Keratinocyte (primary cell): ENCODE measurements at regions not wholly inside any gene's neighbourhood (a gene's known extent, or its start where the extent isn't known, plus 50 kb on each side); places are given as distances from the start of the nearest gene placed in this dataset.

Experiments used
- DNase-seq: peaks from one replicate; pipeline ENCODE4 v3.0.0-alpha.2; 2011; ENCODE audit warnings: low read depth, missing footprints, low spot score
- FAIRE-seq: peaks from 2 replicates; lab custom pipeline; 2011; peaks lifted over from hg19 to GRCh38; lab: Jason Lieb, UNC
- H2AFZ ChIP-seq: 2 replicates; pipeline ENCODE4 v1.6.0; 2012; ENCODE audit warnings: low read length, control low read depth, inconsistent platforms; ENCODE audit not compliant: control insufficient read depth
- H3K27ac ChIP-seq: 2 replicates; pipeline ENCODE4 v1.5.1; 2011; ENCODE audit warnings: low read length; ENCODE audit not compliant: control insufficient read depth, insufficient read depth
- H3K27me3 ChIP-seq: 3 replicates; pipeline ENCODE4 v1.6.0; 2011; ENCODE audit warnings: low read length; ENCODE audit not compliant: control insufficient read depth, insufficient read depth; ENCODE audit errors: extremely low read depth
- H3K36me3 ChIP-seq, 2 experiments: 2 replicates in 1 of 2; 3 replicates in 1 of 2; pipeline ENCODE4 v1.5.1; 2011; ENCODE audit warnings: low read length in 2 of 2, mild to moderate bottlenecking in 1 of 2; ENCODE audit not compliant: control insufficient read depth in 2 of 2, insufficient read depth in 2 of 2; ENCODE audit errors: extremely low read depth in 1 of 2
- H3K4me1 ChIP-seq: 3 replicates; pipeline ENCODE4 v1.5.1; 2011; ENCODE audit warnings: low read length; ENCODE audit not compliant: control insufficient read depth, insufficient read depth; ENCODE audit errors: extremely low read depth
- H3K4me2 ChIP-seq: 3 replicates; pipeline ENCODE4 v1.6.0; 2011; ENCODE audit warnings: low read depth, low read length; ENCODE audit not compliant: control insufficient read depth, insufficient read depth; ENCODE audit errors: extremely low read depth
- H3K4me3 ChIP-seq, 3 experiments: fragments of 200-600 bp in 1 of 3; sonication (generic) in 1 of 3; 2 replicates in 2 of 3; 3 replicates in 1 of 3; pipeline ENCODE4 v1.5.1; 2011 to 2016; ENCODE audit warnings: low read length in 3 of 3, mild to moderate bottlenecking in 3 of 3, control low read depth in 2 of 3, inconsistent platforms in 1 of 3, low read depth in 1 of 3, mixed read lengths in 1 of 3, mixed run types in 1 of 3, moderate library complexity in 1 of 3; ENCODE audit not compliant: control insufficient read depth in 2 of 3, insufficient read depth in 2 of 3; ENCODE audit errors: extremely low read depth in 1 of 3
- H3K79me2 ChIP-seq: 2 replicates; pipeline ENCODE4 v1.6.0; 2012; ENCODE audit warnings: low read length; ENCODE audit not compliant: control insufficient read depth, insufficient read depth
- H3K9ac ChIP-seq: 3 replicates; pipeline ENCODE4 v1.6.0; 2011; ENCODE audit warnings: low read length; ENCODE audit not compliant: control insufficient read depth, insufficient read depth; ENCODE audit errors: extremely low read depth
- H3K9me1 ChIP-seq: 3 replicates; pipeline ENCODE4 v1.6.0; 2011; ENCODE audit warnings: low read length; ENCODE audit not compliant: control insufficient read depth, insufficient read depth; ENCODE audit errors: extremely low read depth
- H3K9me3 ChIP-seq: 2 replicates; pipeline ENCODE4 v1.5.1; 2012; ENCODE audit warnings: low read depth, low read length; ENCODE audit not compliant: control insufficient read depth
- H4K20me1 ChIP-seq: 3 replicates; pipeline ENCODE4 v1.6.0; 2011; ENCODE audit warnings: low read length; ENCODE audit not compliant: control insufficient read depth, insufficient read depth; ENCODE audit errors: extremely low read depth
- EZH2 ChIP-seq: IDR thresholded peaks from one replicate; pipeline ENCODE4 v1.6.1; 2012; ENCODE audit warnings: inconsistent platforms, mild to moderate bottlenecking, low read length, moderate library complexity
- dilution Hi-C: fragments of 300-500 bp; cut with MboI; formaldehyde crosslinking; loops from one replicate; pipeline ENCODE4 v1.7.0; 2020; ENCODE audit warnings: low sequenced_read_pairs; ENCODE audit not compliant: extremely low pct_ligation_motif_present
- TF ChIP-seq, protein P1 (sequence below), 3 experiments: IDR thresholded peaks in 1 of 3; conservative IDR thresholded peaks in 1 of 3; optimal IDR thresholded peaks in 1 of 3; 2 replicates in 2 of 3; 3 replicates in 1 of 3; pipeline versions ENCODE3 to v1.5.1; 2011; ENCODE audit warnings: low read length in 3 of 3, mild to moderate bottlenecking in 3 of 3, moderate library complexity in 2 of 3, control low read depth in 1 of 3, inconsistent platforms in 1 of 3; ENCODE audit not compliant: insufficient read depth in 2 of 3; ENCODE audit errors: extremely low read depth in 1 of 3

DNA sequence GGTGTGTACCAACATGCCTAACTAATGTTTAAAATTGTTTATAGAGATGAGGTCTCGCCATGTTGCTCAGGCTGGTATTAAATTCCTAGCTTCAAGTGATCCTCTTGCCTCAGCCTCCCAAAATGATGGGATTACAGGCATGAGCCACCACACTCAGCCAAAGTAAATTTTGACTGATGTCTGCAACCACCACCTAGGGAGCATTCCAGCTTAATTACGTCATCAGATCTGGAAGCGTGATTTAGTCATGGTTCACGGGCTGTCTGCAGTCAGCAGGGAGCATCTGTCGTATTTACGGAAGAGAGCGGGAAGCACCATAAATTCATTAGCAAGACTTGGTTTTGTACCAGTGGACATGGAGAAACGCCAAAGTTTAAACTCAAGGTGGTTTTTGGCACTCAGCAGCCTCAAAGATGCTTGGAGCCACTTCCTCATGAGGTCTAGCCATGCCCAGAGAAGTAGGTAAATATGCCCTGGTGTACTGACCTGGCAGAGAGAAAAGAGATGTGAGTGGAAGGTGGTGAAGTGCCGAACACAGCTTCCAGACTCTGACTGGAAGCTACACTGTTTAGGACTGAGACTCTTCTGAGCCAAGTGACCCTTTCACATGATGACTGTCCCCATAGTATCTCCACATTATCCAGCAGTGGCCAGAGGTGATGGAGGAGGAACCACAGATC lies 60.8 kb upstream of the SLC35F3 start:
- Histone ChIP-seq H3K9ac (no peak overlapping the region), H3K9me1 (no peaks in the 10 kb centered on the region), H3K27me3 (no peaks in the 10 kb centered on the region), H3K4me3 (no peak overlapping the region), H3K27ac (no peak overlapping the region), H2AFZ (no peak overlapping the region), H3K9me3 (no peaks in the 10 kb centered on the region), H4K20me1 (no peaks in the 10 kb centered on the region), H3K4me2 (no peak overlapping the region), H3K4me1 (no peaks in the 10 kb centered on the region), H3K36me3 (no peaks in the 10 kb centered on the region), H3K79me2 (no peaks in the 10 kb centered on the region)
- DNase-seq (no peak), FAIRE-seq (no peak)
- TF ChIP-seq, protein P1, sequence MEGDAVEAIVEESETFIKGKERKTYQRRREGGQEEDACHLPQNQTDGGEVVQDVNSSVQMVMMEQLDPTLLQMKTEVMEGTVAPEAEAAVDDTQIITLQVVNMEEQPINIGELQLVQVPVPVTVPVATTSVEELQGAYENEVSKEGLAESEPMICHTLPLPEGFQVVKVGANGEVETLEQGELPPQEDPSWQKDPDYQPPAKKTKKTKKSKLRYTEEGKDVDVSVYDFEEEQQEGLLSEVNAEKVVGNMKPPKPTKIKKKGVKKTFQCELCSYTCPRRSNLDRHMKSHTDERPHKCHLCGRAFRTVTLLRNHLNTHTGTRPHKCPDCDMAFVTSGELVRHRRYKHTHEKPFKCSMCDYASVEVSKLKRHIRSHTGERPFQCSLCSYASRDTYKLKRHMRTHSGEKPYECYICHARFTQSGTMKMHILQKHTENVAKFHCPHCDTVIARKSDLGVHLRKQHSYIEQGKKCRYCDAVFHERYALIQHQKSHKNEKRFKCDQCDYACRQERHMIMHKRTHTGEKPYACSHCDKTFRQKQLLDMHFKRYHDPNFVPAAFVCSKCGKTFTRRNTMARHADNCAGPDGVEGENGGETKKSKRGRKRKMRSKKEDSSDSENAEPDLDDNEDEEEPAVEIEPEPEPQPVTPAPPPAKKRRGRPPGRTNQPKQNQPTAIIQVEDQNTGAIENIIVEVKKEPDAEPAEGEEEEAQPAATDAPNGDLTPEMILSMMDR (optimal IDR thresholded peaks at IDR 0.05 in 1 of 3, IDR thresholded peaks at IDR 0.05 in 1 of 3, conservative IDR thresholded peaks at IDR 0.05 in 1 of 3; ENCODE audit: extremely low read depth in 1 of 3, insufficient read depth in 2 of 3, low read length in 3 of 3), result no peak
- TF ChIP-seq EZH2, result no peak
- dilution Hi-C loops, result no loop called here

DNA sequence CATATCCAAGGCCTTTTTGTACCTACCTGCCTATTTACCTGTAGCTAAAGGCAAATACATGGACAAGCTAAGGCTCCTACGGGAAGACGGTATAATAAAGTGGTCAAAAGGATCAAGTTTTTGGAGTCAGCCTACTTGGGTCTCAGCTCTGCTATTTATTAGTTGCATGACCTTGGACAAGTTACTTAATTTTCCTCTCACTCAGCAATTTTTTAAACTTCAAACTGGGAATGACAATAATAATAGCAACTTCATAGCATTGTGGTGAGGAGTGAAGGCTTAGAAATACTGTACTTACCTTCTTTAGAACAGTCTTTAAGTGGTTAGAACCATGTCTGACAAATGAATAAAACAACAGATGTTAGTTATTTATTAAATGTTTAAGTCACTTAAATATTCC lies 60.2 kb upstream of the SLC35F3 start:
- no peaks in the 10 kb centered on the region for H4K20me1 ChIP-seq
- FAIRE-seq, result no peak
- H3K27me3 ChIP-seq, result no peaks in the 10 kb centered on the region
- TF ChIP-seq, protein P1 (optimal IDR thresholded peaks at IDR 0.05 in 1 of 3, IDR thresholded peaks at IDR 0.05 in 1 of 3, conservative IDR thresholded peaks at IDR 0.05 in 1 of 3; ENCODE audit: extremely low read depth in 1 of 3, insufficient read depth in 2 of 3, low read length in 3 of 3), result no peak
- no peak for TF ChIP-seq EZH2
- no peaks in the 10 kb centered on the region for H3K79me2 ChIP-seq
- H3K9me1 ChIP-seq, result no peaks in the 10 kb centered on the region
- no peaks in the 10 kb centered on the region for H3K36me3 ChIP-seq
- dilution Hi-C loops, result no loop called here
- no peak overlapping the region for H3K4me3 ChIP-seq
- no peak overlapping the region for H2AFZ ChIP-seq
- H3K4me1 ChIP-seq, result no peaks in the 10 kb centered on the region
- H3K27ac ChIP-seq, result no peak overlapping the region
- H3K4me2 ChIP-seq, result no peak overlapping the region
- H3K9ac ChIP-seq, result no peak overlapping the region
- H3K9me3 ChIP-seq, result no peaks in the 10 kb centered on the region
- DNase-seq, result no peak
